ENCODE measurements at regions not wholly inside any gene's neighbourhood (a gene's known extent, or its start where the extent isn't known, plus 50 kb on each side); places are given as distances from the start of the nearest gene placed in this dataset.

- TF ChIP-seq CTCF (IDR thresholded peaks at IDR 0.05) (no peak), POLR2A (IDR thresholded peaks at IDR 0.05) (no peak)
Observed at GRCh38 chr3:65114041-65114440, 426.2 kb upstream of the ADAMTS9 start.
